Chondrocyte (in vitro differentiated cells): ENCODE measurements at regions not wholly inside any gene's neighbourhood (a gene's known extent, or its start where the extent isn't known, plus 50 kb on each side); places are given as distances from the start of the nearest gene placed in this dataset.
A peak's percentile ranks its signal among the peaks of the same experiment; 100 is the strongest.

Source experiments
- DNase-seq: peaks from one replicate; pipeline ENCODE4 v3.0.0; 2021; ENCODE audit warnings: mixed read lengths, low spot score
- H3K27ac Mint-ChIP-seq: one replicate; pipeline ENCODE4 v1.8.0; 2021; ENCODE audit warnings: mild to moderate bottlenecking, moderate library complexity, mixed read lengths; ENCODE audit not compliant: unreplicated experiment
- H3K27me3 Mint-ChIP-seq: 2 replicates; pipeline ENCODE4 v1.8.0; 2021; ENCODE audit warnings: low read depth, mixed read lengths
- H3K36me3 Mint-ChIP-seq: 2 replicates; pipeline ENCODE4 v1.8.0; 2021; ENCODE audit warnings: low read depth, mixed read lengths
- H3K4me1 Mint-ChIP-seq: 2 replicates; pipeline ENCODE4 v1.8.0; 2021; ENCODE audit warnings: low read depth, mild to moderate bottlenecking, mixed read lengths
- H3K4me3 Mint-ChIP-seq: one replicate; pipeline ENCODE4 v1.8.0; 2021; ENCODE audit warnings: mild to moderate bottlenecking, moderate library complexity, mixed read lengths; ENCODE audit not compliant: unreplicated experiment
- H3K9me3 Mint-ChIP-seq: 2 replicates; pipeline ENCODE4 v1.8.0; 2021; ENCODE audit warnings: low read depth, mixed read lengths
- TF ChIP-seq, protein P1 (sequence below): fragments of 200-600 bp; sonication (generic); IDR thresholded peaks from 2 replicates; pipeline ENCODE4 v1.5.0; 2021; ENCODE audit warnings: antibody characterized with exemption, mild to moderate bottlenecking, moderate library complexity

DNA sequence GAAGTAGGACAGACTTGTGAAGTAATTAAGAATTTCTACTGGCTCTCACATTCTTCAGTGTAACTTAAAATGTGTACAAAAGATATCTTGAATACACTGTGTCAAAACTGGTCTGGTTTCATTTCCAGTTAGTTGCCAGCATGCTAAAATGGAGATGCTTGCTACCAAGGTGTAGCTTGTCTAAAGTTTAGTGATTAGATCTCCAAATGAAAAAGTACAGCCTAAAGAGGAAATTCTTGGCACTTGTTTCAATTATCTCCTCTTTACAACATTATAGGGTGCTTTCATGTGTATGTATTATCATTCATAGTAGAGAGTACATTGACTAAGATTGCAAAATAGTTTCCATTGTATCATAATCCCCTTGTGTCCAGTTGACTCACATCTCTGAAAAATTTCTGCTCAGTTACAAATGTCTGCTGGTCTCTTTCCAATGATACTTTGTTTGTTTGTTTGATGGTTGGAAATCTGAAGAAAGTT lies 97.3 kb upstream of the SPRY1 start:
- Mint-ChIP-seq H3K4me1 (peaks cover 27% of the 10 kb centered on the region), H3K4me3 (no peak overlapping the region), H3K27ac (peak overlapping the region; percentile 78), H3K9me3 (peaks cover 8% of the 10 kb centered on the region), H3K27me3 (no peaks in the 10 kb centered on the region), H3K36me3 (peaks cover 8% of the 10 kb centered on the region)
- no peak for DNase-seq
- TF ChIP-seq, protein P1, sequence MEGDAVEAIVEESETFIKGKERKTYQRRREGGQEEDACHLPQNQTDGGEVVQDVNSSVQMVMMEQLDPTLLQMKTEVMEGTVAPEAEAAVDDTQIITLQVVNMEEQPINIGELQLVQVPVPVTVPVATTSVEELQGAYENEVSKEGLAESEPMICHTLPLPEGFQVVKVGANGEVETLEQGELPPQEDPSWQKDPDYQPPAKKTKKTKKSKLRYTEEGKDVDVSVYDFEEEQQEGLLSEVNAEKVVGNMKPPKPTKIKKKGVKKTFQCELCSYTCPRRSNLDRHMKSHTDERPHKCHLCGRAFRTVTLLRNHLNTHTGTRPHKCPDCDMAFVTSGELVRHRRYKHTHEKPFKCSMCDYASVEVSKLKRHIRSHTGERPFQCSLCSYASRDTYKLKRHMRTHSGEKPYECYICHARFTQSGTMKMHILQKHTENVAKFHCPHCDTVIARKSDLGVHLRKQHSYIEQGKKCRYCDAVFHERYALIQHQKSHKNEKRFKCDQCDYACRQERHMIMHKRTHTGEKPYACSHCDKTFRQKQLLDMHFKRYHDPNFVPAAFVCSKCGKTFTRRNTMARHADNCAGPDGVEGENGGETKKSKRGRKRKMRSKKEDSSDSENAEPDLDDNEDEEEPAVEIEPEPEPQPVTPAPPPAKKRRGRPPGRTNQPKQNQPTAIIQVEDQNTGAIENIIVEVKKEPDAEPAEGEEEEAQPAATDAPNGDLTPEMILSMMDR = no peak

DNA sequence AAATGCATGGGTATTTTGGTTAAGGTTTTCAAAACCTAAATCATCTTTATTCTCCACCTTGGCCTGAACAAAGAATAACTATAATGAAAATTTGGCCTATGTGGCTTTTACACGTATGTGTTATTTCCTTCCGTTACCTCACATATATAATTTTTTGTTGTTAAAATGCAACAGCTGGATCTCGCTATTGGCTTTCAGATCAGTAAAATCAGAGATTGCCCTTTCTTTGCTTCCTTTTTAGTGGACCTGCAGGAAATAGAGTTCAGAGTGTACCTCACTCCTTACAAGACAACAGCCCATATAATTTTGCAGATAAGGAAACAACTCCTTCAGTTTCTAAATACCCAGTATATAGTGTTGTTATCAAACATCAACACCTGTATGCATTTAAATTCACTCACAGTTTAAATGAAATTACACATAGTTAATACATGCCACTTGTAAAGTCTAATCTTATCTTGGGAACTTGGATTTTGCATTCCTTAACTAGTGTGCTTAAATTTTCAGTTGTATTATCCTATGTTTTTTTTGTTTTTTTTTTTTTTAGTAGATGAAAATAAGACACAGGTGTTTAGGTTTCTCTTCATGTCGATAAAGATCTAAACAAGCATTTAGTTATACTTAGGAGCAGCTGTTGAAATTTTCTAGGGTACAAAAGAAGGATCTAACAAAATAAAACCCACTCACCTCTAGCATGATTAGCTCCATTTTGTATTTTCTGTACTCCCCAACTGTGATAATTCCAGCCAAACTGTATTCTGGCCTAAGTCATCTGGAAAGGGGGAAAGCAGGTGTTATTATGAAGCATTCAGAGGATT lies 96.2 kb upstream of the SPRY1 start:
- no peaks in the 10 kb centered on the region for H3K27me3 Mint-ChIP-seq
- no peak for DNase-seq
- peaks cover 6% of the 10 kb centered on the region for H3K9me3 Mint-ChIP-seq
- peaks cover 4% of the 10 kb centered on the region for H3K36me3 Mint-ChIP-seq
- TF ChIP-seq, protein P1 = no peak
- H3K4me3 Mint-ChIP-seq = no peak overlapping the region
- H3K27ac Mint-ChIP-seq = no peak overlapping the region
- H3K4me1 Mint-ChIP-seq = peaks cover 24% of the 10 kb centered on the region

DNA sequence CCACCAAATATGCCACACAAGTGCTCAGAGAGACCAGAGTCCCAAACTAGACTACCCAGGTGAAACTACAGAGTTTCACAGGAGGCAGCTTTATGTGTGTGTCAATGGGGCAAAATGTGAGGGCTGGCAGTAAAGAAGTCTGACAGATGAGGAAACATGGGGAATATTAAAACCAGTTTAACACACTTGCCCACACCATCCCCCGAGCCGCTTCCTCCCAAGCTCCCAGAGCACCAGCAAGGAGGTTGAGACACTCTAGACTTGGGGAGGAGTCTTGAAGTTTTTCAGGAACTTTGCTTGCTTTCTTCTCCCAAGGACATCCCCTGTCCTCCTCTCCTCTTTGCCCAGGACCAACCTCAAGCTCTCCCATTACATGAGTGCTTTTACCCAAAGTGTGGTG lies 94.7 kb upstream of the SPRY1 start:
- no peak overlapping the region for H3K27ac Mint-ChIP-seq
- no peaks in the 10 kb centered on the region for H3K36me3 Mint-ChIP-seq
- H3K9me3 Mint-ChIP-seq = no peaks in the 10 kb centered on the region
- H3K4me3 Mint-ChIP-seq = no peak overlapping the region
- TF ChIP-seq, protein P1 = no peak
- H3K27me3 Mint-ChIP-seq = no peaks in the 10 kb centered on the region
- peaks cover 28% of the 10 kb centered on the region for H3K4me1 Mint-ChIP-seq
- DNase-seq = no peak

- Mint-ChIP-seq H3K4me1 (peaks cover 12% of the 10 kb centered on the region), H3K27ac (no peak overlapping the region), H3K9me3 (no peaks in the 10 kb centered on the region), H3K4me3 (no peak overlapping the region), H3K27me3 (no peaks in the 10 kb centered on the region), H3K36me3 (peaks cover 2% of the 10 kb centered on the region)
- TF ChIP-seq, protein P1 = no peak
- DNase-seq = no peak
These were observed 92.2 kb upstream of the SPRY1 start for GRCh38 chr4:123304151-123304964.

- TF ChIP-seq, protein P1 = no peak
- Mint-ChIP-seq H3K9me3 (no peaks in the 10 kb centered on the region), H3K4me3 (no peak overlapping the region), H3K36me3 (peaks cover 2% of the 10 kb centered on the region), H3K4me1 (peaks cover 6% of the 10 kb centered on the region), H3K27ac (no peak overlapping the region), H3K27me3 (no peaks in the 10 kb centered on the region)
- no peak for DNase-seq
These were observed 90.9 kb upstream of the SPRY1 start for GRCh38 chr4:123305736-123306135.
